ENCODE measurements at regions not wholly inside any gene's neighbourhood (a gene's known extent, or its start where the extent isn't known, plus 50 kb on each side); places are given as distances from the start of the nearest gene placed in this dataset.

GRCh38 chr22:47397673-47398072 is 635.2 kb downstream of the TBC1D22A start:
- no peaks in the 10 kb centered on the region for H3K36me3 Mint-ChIP-seq

GRCh38 chr22:47396515-47396914 is 634.1 kb downstream of the TBC1D22A start:
- Histone ChIP-seq H3K36me3 (ENCODE audit: control insufficient read depth, insufficient read depth, low read length) (no peaks in the 10 kb centered on the region), H3K27me3 (ENCODE audit: control insufficient read depth, insufficient read depth, low read length) (no peaks in the 10 kb centered on the region), H3K27ac (ENCODE audit: low read length) (no peak overlapping the region), H3K4me1 (ENCODE audit: control insufficient read depth, insufficient read depth, low read length) (no peaks in the 10 kb centered on the region), H3K4me3 (ENCODE audit: low read length) (no peak overlapping the region), H3K9me3 (ENCODE audit: control insufficient read depth, insufficient read depth, low read length) (no peaks in the 10 kb centered on the region)
- no peaks in the 10 kb centered on the region for H3K27me3 Mint-ChIP-seq (ENCODE audit: low read depth in 2 of 2)
- no peak overlapping the region for H3K4me3 Mint-ChIP-seq
- no peak for TF ChIP-seq CTCF (IDR thresholded peaks at IDR 0.05)
- DNase-seq, result no peak
- no peaks in the 10 kb centered on the region for H3K9me3 Mint-ChIP-seq
- intact Hi-C loops (cut with micrococcal nuclease), result no loop called here
- no peak overlapping the region for H3K27ac Mint-ChIP-seq
- H3K36me3 Mint-ChIP-seq, result no peaks in the 10 kb centered on the region
- no peak for ATAC-seq
- no peaks in the 10 kb centered on the region for H3K4me1 Mint-ChIP-seq
- WGBS (ENCODE audit: insufficient coverage), result 88% methylated on average over 12 of the region's 12 CpGs

More at GRCh38 chr22:47397673-47398072, 635.2 kb downstream of the TBC1D22A start:
- Histone ChIP-seq H3K36me3 (ENCODE audit: control insufficient read depth, insufficient read depth, low read length) (no peaks in the 10 kb centered on the region), H3K9me3 (ENCODE audit: control insufficient read depth, insufficient read depth, low read length) (no peaks in the 10 kb centered on the region), H3K27ac (ENCODE audit: low read length) (no peak overlapping the region), H3K27me3 (ENCODE audit: control insufficient read depth, insufficient read depth, low read length) (no peaks in the 10 kb centered on the region), H3K4me1 (ENCODE audit: control insufficient read depth, insufficient read depth, low read length) (no peaks in the 10 kb centered on the region), H3K4me3 (ENCODE audit: low read length) (no peak overlapping the region)
- intact Hi-C loops (cut with micrococcal nuclease), result no loop called here
- 82% methylated on average over 9 of the region's 9 CpGs for WGBS (ENCODE audit: insufficient coverage)
- H3K4me3 Mint-ChIP-seq, result no peak overlapping the region
- no peak for TF ChIP-seq CTCF (IDR thresholded peaks at IDR 0.05)
- no peak overlapping the region for H3K27ac Mint-ChIP-seq
- ATAC-seq (no peak), DNase-seq (no peak)
- no peaks in the 10 kb centered on the region for H3K27me3 Mint-ChIP-seq (ENCODE audit: low read depth in 2 of 2)
- H3K4me1 Mint-ChIP-seq, result peaks cover 0 to 4% of the 10 kb centered on the region in 2 donors
- H3K9me3 Mint-ChIP-seq, result no peaks in the 10 kb centered on the region

- Mint-ChIP-seq H3K4me1 (no peaks in the 10 kb centered on the region), H3K4me3 (no peak overlapping the region), H3K9me3 (no peaks in the 10 kb centered on the region), H3K27me3 (ENCODE audit: low read depth in 2 of 2) (no peaks in the 10 kb centered on the region), H3K36me3 (no peaks in the 10 kb centered on the region), H3K27ac (no peak overlapping the region)
- Histone ChIP-seq H3K4me1 (ENCODE audit: control insufficient read depth, insufficient read depth, low read length) (no peaks in the 10 kb centered on the region), H3K27me3 (ENCODE audit: control insufficient read depth, insufficient read depth, low read length) (no peaks in the 10 kb centered on the region), H3K4me3 (ENCODE audit: low read length) (no peak overlapping the region), H3K9me3 (ENCODE audit: control insufficient read depth, insufficient read depth, low read length) (no peaks in the 10 kb centered on the region), H3K27ac (ENCODE audit: low read length) (no peak overlapping the region), H3K36me3 (ENCODE audit: control insufficient read depth, insufficient read depth, low read length) (no peaks in the 10 kb centered on the region)
- no peak for ATAC-seq
- no peak for DNase-seq
- WGBS (ENCODE audit: insufficient coverage), result 91% methylated on average over 12 of the region's 12 CpGs
- intact Hi-C loops (cut with micrococcal nuclease), result no loop called here
- TF ChIP-seq CTCF (IDR thresholded peaks at IDR 0.05), result no peak
Observed at GRCh38 chr22:47396105-47396504, 633.7 kb downstream of the TBC1D22A start.

- Histone ChIP-seq H3K27ac (ENCODE audit: low read length) (no peak overlapping the region), H3K9me3 (ENCODE audit: control insufficient read depth, insufficient read depth, low read length) (no peaks in the 10 kb centered on the region), H3K4me1 (ENCODE audit: control insufficient read depth, insufficient read depth, low read length) (no peaks in the 10 kb centered on the region), H3K36me3 (ENCODE audit: control insufficient read depth, insufficient read depth, low read length) (no peaks in the 10 kb centered on the region), H3K4me3 (ENCODE audit: low read length) (no peak overlapping the region), H3K27me3 (ENCODE audit: control insufficient read depth, insufficient read depth, low read length) (no peaks in the 10 kb centered on the region)
- Mint-ChIP-seq H3K36me3 (no peaks in the 10 kb centered on the region), H3K4me3 (no peak overlapping the region), H3K27ac (no peak overlapping the region), H3K27me3 (ENCODE audit: low read depth in 2 of 2) (no peaks in the 10 kb centered on the region), H3K9me3 (no peaks in the 10 kb centered on the region), H3K4me1 (no peaks in the 10 kb centered on the region)
- 53% methylated on average over 7 of the region's 8 CpGs for WGBS (ENCODE audit: insufficient coverage)
- intact Hi-C loops (cut with micrococcal nuclease), result no loop called here
- ATAC-seq, result no peak
- TF ChIP-seq CTCF (IDR thresholded peaks at IDR 0.05), result no peak
- DNase-seq, result no peak
Observed at GRCh38 chr22:47395481-47395880, 633.0 kb downstream of the TBC1D22A start.
